ENCODE measurements at regions not wholly inside any gene's neighbourhood (a gene's known extent, or its start where the extent isn't known, plus 50 kb on each side); places are given as distances from the start of the nearest gene placed in this dataset.

DNA sequence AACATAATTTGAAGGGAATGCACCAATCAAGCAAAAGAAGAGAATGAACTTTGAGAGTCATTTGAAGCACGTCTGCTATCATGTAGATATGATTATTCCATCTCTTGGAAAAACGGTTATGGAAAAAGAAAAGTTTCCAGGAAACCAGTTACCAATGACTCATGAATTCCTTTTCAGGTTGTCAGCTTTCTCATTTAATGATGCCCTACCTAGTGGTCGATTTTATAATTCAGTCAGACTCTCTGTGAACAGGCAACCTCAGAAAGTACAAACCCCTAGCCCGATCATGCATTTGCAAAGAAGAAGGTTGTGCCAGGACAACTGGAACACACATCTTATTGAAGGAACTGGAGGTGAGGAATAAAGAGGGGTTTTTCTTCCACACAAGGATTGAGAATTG, 355.1 kb upstream of the GRIA1 start:
- TF ChIP-seq, protein P1, sequence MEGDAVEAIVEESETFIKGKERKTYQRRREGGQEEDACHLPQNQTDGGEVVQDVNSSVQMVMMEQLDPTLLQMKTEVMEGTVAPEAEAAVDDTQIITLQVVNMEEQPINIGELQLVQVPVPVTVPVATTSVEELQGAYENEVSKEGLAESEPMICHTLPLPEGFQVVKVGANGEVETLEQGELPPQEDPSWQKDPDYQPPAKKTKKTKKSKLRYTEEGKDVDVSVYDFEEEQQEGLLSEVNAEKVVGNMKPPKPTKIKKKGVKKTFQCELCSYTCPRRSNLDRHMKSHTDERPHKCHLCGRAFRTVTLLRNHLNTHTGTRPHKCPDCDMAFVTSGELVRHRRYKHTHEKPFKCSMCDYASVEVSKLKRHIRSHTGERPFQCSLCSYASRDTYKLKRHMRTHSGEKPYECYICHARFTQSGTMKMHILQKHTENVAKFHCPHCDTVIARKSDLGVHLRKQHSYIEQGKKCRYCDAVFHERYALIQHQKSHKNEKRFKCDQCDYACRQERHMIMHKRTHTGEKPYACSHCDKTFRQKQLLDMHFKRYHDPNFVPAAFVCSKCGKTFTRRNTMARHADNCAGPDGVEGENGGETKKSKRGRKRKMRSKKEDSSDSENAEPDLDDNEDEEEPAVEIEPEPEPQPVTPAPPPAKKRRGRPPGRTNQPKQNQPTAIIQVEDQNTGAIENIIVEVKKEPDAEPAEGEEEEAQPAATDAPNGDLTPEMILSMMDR (IDR thresholded peaks at IDR 0.05): no peak
- TF ChIP-seq EP300 (IDR thresholded peaks at IDR 0.05): no peak
